ENCODE measurements at regions not wholly inside any gene's neighbourhood (a gene's known extent, or its start where the extent isn't known, plus 50 kb on each side); places are given as distances from the start of the nearest gene placed in this dataset.

DNA sequence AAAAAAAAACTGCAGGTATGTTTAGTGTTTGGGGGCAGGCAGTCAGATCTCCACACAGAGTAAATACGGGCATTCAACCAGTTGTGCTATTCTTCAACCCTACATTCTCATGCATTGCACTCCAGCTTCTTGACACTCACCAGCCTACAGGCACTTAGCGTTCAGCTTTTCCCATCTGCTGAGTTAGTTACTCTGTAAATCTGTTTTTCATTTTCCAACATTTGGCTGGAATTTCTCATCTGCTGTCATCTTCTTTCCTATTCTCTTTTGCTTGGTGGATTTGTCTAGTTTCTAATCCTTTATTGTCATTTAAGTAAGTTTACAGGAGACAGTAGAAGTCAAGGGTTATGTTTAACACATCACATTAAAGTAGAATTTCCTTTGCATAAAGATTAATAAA is 1318.9 kb downstream of the OLFM4 start:
- no TSS peak for BruUV-seq (replicated peaks)
- TF ChIP-seq, protein P1, sequence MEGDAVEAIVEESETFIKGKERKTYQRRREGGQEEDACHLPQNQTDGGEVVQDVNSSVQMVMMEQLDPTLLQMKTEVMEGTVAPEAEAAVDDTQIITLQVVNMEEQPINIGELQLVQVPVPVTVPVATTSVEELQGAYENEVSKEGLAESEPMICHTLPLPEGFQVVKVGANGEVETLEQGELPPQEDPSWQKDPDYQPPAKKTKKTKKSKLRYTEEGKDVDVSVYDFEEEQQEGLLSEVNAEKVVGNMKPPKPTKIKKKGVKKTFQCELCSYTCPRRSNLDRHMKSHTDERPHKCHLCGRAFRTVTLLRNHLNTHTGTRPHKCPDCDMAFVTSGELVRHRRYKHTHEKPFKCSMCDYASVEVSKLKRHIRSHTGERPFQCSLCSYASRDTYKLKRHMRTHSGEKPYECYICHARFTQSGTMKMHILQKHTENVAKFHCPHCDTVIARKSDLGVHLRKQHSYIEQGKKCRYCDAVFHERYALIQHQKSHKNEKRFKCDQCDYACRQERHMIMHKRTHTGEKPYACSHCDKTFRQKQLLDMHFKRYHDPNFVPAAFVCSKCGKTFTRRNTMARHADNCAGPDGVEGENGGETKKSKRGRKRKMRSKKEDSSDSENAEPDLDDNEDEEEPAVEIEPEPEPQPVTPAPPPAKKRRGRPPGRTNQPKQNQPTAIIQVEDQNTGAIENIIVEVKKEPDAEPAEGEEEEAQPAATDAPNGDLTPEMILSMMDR (conservative IDR thresholded peaks at IDR 0.05; ENCODE audit: low read length): no peak
- no peak for TF ChIP-seq EZH2phosphoT487 (IDR thresholded peaks at IDR 0.05; ENCODE audit: borderline replicate concordance, low read depth, low read length)
- ChIA-PET CTCF (ENCODE audit: unreplicated experiment) (no interaction called here), POLR2A (no interaction called here)
- no peak overlapping the region for H3K4me3 ChIP-seq (ENCODE audit: low read depth, low read length, poor library complexity, severe bottlenecking)
- H3K79me2 ChIP-seq (ENCODE audit: insufficient read depth, low read depth, low read length): no peaks in the 10 kb centered on the region
- H2AFZ ChIP-seq (ENCODE audit: low read length): no peak overlapping the region
- H3K9me3 ChIP-seq (ENCODE audit: low read length): no peaks in the 10 kb centered on the region
- H4K20me1 ChIP-seq (ENCODE audit: insufficient read depth, low read length): no peaks in the 10 kb centered on the region
- no peaks in the 10 kb centered on the region for H3K9me2 ChIP-seq (ENCODE audit: insufficient read depth, low read length)
- no peaks in the 10 kb centered on the region for H3K4me1 ChIP-seq (ENCODE audit: insufficient read depth, low read length, poor library complexity, severe bottlenecking)
- no peaks in the 10 kb centered on the region for H3K36me3 ChIP-seq (ENCODE audit: insufficient read depth, low read length)
- intact Hi-C loops (cut with micrococcal nuclease; ENCODE audit: unreplicated experiment): no loop called here
- DNase-seq (ENCODE audit: low spot score): no peak
- no peak overlapping the region for H3K4me2 ChIP-seq (ENCODE audit: low read length)
- no peak overlapping the region for H3K27ac ChIP-seq (ENCODE audit: low read depth, low read length, poor library complexity, severe bottlenecking)

DNA sequence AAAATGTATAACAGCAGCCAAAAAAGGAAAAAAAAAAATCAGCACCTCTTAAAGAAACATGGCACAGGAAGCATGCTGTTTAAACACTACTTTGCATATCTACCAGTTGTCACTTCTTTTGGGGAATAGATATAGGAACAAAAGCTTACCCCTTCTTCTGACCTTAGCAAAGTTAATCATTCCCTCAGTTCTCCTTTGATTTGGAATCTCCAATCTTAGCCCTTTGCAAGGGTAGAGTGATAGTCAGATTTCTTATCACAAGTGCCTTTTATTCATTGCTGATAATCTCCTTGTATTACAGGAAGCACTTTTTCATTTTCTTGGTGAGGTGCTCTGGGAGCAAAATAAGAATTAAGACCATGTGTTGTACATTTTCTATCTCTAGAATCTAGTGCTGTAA is 1327.6 kb downstream of the OLFM4 start:
- no peaks in the 10 kb centered on the region for H4K20me1 ChIP-seq (ENCODE audit: insufficient read depth, low read length)
- DNase-seq (ENCODE audit: low spot score): no peak
- no peak overlapping the region for H3K4me3 ChIP-seq (ENCODE audit: low read depth, low read length, poor library complexity, severe bottlenecking)
- H3K79me2 ChIP-seq (ENCODE audit: insufficient read depth, low read depth, low read length): no peaks in the 10 kb centered on the region
- no peak for TF ChIP-seq EZH2phosphoT487 (IDR thresholded peaks at IDR 0.05; ENCODE audit: borderline replicate concordance, low read depth, low read length)
- TF ChIP-seq, protein P1 (conservative IDR thresholded peaks at IDR 0.05; ENCODE audit: low read length): no peak
- no peak overlapping the region for H3K27ac ChIP-seq (ENCODE audit: low read depth, low read length, poor library complexity, severe bottlenecking)
- ChIA-PET POLR2A (no interaction called here), CTCF (ENCODE audit: unreplicated experiment) (no interaction called here)
- no peak overlapping the region for H2AFZ ChIP-seq (ENCODE audit: low read length)
- H3K4me2 ChIP-seq (ENCODE audit: low read length): no peak overlapping the region
- intact Hi-C loops (cut with micrococcal nuclease; ENCODE audit: unreplicated experiment): no loop called here
- no peaks in the 10 kb centered on the region for H3K36me3 ChIP-seq (ENCODE audit: insufficient read depth, low read length)
- H3K9me2 ChIP-seq (ENCODE audit: insufficient read depth, low read length): no peaks in the 10 kb centered on the region
- no peaks in the 10 kb centered on the region for H3K4me1 ChIP-seq (ENCODE audit: insufficient read depth, low read length, poor library complexity, severe bottlenecking)
- no TSS peak for BruUV-seq (replicated peaks)
- H3K9me3 ChIP-seq (ENCODE audit: low read length): no peaks in the 10 kb centered on the region

DNA sequence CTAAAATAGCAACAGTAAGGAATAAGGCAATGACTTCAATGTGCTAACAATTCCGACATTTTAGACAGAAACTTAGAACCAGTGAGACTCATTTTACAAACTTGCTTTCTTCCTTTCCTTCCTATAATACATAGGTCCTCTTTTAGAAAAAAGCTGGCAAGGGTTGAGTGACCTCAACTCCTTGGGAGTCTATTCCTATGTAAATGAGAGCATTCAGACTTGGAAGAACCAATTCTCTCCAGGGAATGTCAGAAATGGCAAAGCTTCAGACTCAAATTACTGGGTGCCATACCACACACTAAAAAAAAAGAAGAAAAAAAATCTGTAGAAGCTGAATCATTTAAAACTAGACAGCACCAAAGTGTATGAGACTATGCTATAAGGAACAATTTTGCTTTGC is 1328.2 kb downstream of the OLFM4 start:
- POLR2A ChIA-PET: no interaction called here
- H3K4me3 ChIP-seq (ENCODE audit: low read depth, low read length, poor library complexity, severe bottlenecking): no peak overlapping the region
- BruUV-seq (replicated peaks): no TSS peak
- intact Hi-C loops (cut with micrococcal nuclease; ENCODE audit: unreplicated experiment): no loop called here
- no peaks in the 10 kb centered on the region for H3K4me1 ChIP-seq (ENCODE audit: insufficient read depth, low read length, poor library complexity, severe bottlenecking)
- DNase-seq (ENCODE audit: low spot score): no peak
- H4K20me1 ChIP-seq (ENCODE audit: insufficient read depth, low read length): no peaks in the 10 kb centered on the region
- H3K27ac ChIP-seq (ENCODE audit: low read depth, low read length, poor library complexity, severe bottlenecking): no peak overlapping the region
- H2AFZ ChIP-seq (ENCODE audit: low read length): no peak overlapping the region
- H3K4me2 ChIP-seq (ENCODE audit: low read length): no peak overlapping the region
- H3K79me2 ChIP-seq (ENCODE audit: insufficient read depth, low read depth, low read length): no peaks in the 10 kb centered on the region
- TF ChIP-seq EZH2phosphoT487 (IDR thresholded peaks at IDR 0.05; ENCODE audit: borderline replicate concordance, low read depth, low read length): no peak
- TF ChIP-seq, protein P1 (conservative IDR thresholded peaks at IDR 0.05; ENCODE audit: low read length): no peak
- no peaks in the 10 kb centered on the region for H3K9me3 ChIP-seq (ENCODE audit: low read length)
- H3K36me3 ChIP-seq (ENCODE audit: insufficient read depth, low read length): no peaks in the 10 kb centered on the region
- H3K9me2 ChIP-seq (ENCODE audit: insufficient read depth, low read length): no peaks in the 10 kb centered on the region
- CTCF ChIA-PET (ENCODE audit: unreplicated experiment): interaction anchor here (0.5 kb wide), 1 partner anchor 1087 kb away, joined by 4 read pairs; no protein-coding TSS in a partner anchor
